H1 (cell line): ENCODE measurements at regions not wholly inside any gene's neighbourhood (a gene's known extent, or its start where the extent isn't known, plus 50 kb on each side); places are given as distances from the start of the nearest gene placed in this dataset.

Experiments used
- CTCF ChIA-PET: fragments of 300-600 bp; sonication (Branson Sonifier 250); formaldehyde crosslinking; loops from one replicate; lab custom pipeline; 2021; ENCODE audit not compliant: partially characterized antibody; lab: Charles Lee
- POLR2A ChIA-PET: fragments of 300-600 bp; sonication (Branson Sonifier 250); formaldehyde crosslinking; loops from one replicate; lab custom pipeline; 2021; ENCODE audit warnings: inconsistent platforms; ENCODE audit not compliant: partially characterized antibody; lab: Charles Lee
- DNase-seq, 2 experiments: peaks; one replicate each; pipeline versions ENCODE4 v3.0.0 to v3.0.0-alpha.2; 2010 to 2022; ENCODE audit warnings: low spot score in 2 of 2, low read depth in 1 of 2, mixed read lengths in 1 of 2
- FAIRE-seq: peaks from 2 replicates; lab custom pipeline; 2011; peaks lifted over from hg19 to GRCh38; lab: Jason Lieb, UNC
- H2AFZ ChIP-seq: 2 replicates; pipeline ENCODE4 v1.8.1; 2012; ENCODE audit warnings: low read length, inconsistent platforms
- H2AK5ac ChIP-seq: 2 replicates; pipeline ENCODE4 v1.6.1; 2013; ENCODE audit warnings: low read depth, low read length
- H2BK120ac ChIP-seq: replicated peaks from 2 replicates; pipeline ENCODE3; 2013; ENCODE audit warnings: low read depth, low read length, inconsistent platforms
- H2BK12ac ChIP-seq: 2 replicates; pipeline ENCODE4 v1.6.1; 2013; ENCODE audit warnings: low read depth, low read length
- H2BK15ac ChIP-seq: 2 replicates; pipeline ENCODE4 v1.6.1; 2013; ENCODE audit warnings: low read length
- H2BK20ac ChIP-seq: 2 replicates; pipeline ENCODE4 v1.6.1; 2013; ENCODE audit warnings: low read length
- H2BK5ac ChIP-seq: 2 replicates; pipeline ENCODE4 v1.6.1; 2013; ENCODE audit warnings: low read depth, low read length
- H3K14ac ChIP-seq: 2 replicates; pipeline ENCODE4 v1.6.1; 2013; ENCODE audit warnings: inconsistent platforms; ENCODE audit not compliant: insufficient read length
- H3K18ac ChIP-seq: 2 replicates; pipeline ENCODE4 v1.6.1; 2013; ENCODE audit warnings: low read length; ENCODE audit errors: extremely low read depth
- H3K23ac ChIP-seq: 2 replicates; pipeline ENCODE4 v1.6.1; 2013; ENCODE audit warnings: inconsistent platforms; ENCODE audit not compliant: insufficient read length
- H3K23me2 ChIP-seq: 2 replicates; pipeline ENCODE4 v1.6.1; 2013; ENCODE audit warnings: low read depth, low read length
- H3K27ac ChIP-seq: 2 replicates; pipeline ENCODE4 v1.6.1; 2011; ENCODE audit warnings: low read depth, low read length, inconsistent platforms
- H3K27me3 ChIP-seq, 4 experiments: replicated peaks in 1 of 4; 1 replicate in 1 of 4; 2 replicates in 3 of 4; pipeline versions ENCODE4 v1.6.1 to v1.8.1; 2011 to 2013; ENCODE audit warnings: low read length in 3 of 4, mild to moderate bottlenecking in 3 of 4, inconsistent platforms in 2 of 4, mixed read lengths in 2 of 4, moderate library complexity in 1 of 4; ENCODE audit not compliant: control insufficient read depth in 3 of 4, insufficient read depth in 3 of 4; ENCODE audit errors: extremely low read depth in 1 of 4
- H3K36me3 ChIP-seq, 4 experiments: 2 replicates each; pipeline versions ENCODE4 v1.6.1 to v1.8.1; 2011 to 2013; ENCODE audit warnings: mild to moderate bottlenecking in 4 of 4, low read length in 3 of 4, moderate library complexity in 2 of 4, control low read depth in 1 of 4, inconsistent platforms in 1 of 4; ENCODE audit not compliant: insufficient read depth in 4 of 4, control insufficient read depth in 2 of 4
- H3K4ac ChIP-seq: replicated peaks from 2 replicates; pipeline ENCODE3; 2013; ENCODE audit warnings: low read length, low read depth, mixed read lengths, inconsistent platforms; ENCODE audit not compliant: insufficient read length
- H3K4me1 ChIP-seq, 4 experiments: replicated peaks in 1 of 4; 1 replicate in 1 of 4; 2 replicates in 3 of 4; pipeline versions ENCODE4 v1.6.1 to v1.8.1; 2011 to 2013; ENCODE audit warnings: low read length in 3 of 4, inconsistent platforms in 2 of 4, mixed read lengths in 1 of 4; ENCODE audit not compliant: insufficient read depth in 4 of 4, control insufficient read depth in 3 of 4
- H3K4me2 ChIP-seq, 2 experiments: 2 replicates each; pipeline versions ENCODE4 v1.6.1 to v1.8.1; 2011 to 2013; ENCODE audit warnings: low read depth in 2 of 2, low read length in 2 of 2, control low read depth in 1 of 2, inconsistent platforms in 1 of 2, mild to moderate bottlenecking in 1 of 2; ENCODE audit not compliant: insufficient read depth in 1 of 2
- H3K4me3 ChIP-seq, 4 experiments: fragments of 200-600, 300-600 bp in 1 of 4; sonication (generic), shearing (Covaris generic), sonication (Bioruptor Twin) in 1 of 4; 2 replicates each; pipeline versions ENCODE4 v1.5.1 to v1.8.1; 2011 to 2016; ENCODE audit warnings: low read length in 4 of 4, low read depth in 3 of 4, control low read depth in 2 of 4, inconsistent platforms in 2 of 4, mild to moderate bottlenecking in 2 of 4, mixed read lengths in 1 of 4, moderate library complexity in 1 of 4; ENCODE audit not compliant: insufficient read depth in 2 of 4; ENCODE audit errors: extremely low read depth in 1 of 4
- H3K56ac ChIP-seq: replicated peaks from 2 replicates; pipeline ENCODE3; 2013; ENCODE audit warnings: low read depth, mild to moderate bottlenecking, mixed read lengths, low read length, inconsistent platforms; ENCODE audit not compliant: insufficient read length
- H3K79me1 ChIP-seq: 2 replicates; pipeline ENCODE4 v1.6.1; 2013; ENCODE audit warnings: low read depth, low read length, control low read depth
- H3K79me2 ChIP-seq, 2 experiments: 2 replicates each; pipeline versions ENCODE4 v1.6.1 to v1.8.1; 2012 to 2013; ENCODE audit warnings: low read length in 2 of 2, mild to moderate bottlenecking in 2 of 2, inconsistent platforms in 1 of 2; ENCODE audit not compliant: insufficient read depth in 2 of 2, control insufficient read depth in 1 of 2
- H3K9ac ChIP-seq, 4 experiments: replicated peaks in 1 of 4; 1 replicate in 1 of 4; 2 replicates in 3 of 4; pipeline versions ENCODE4 v1.6.1 to v1.8.1; 2011 to 2013; ENCODE audit warnings: low read depth in 3 of 4, low read length in 3 of 4, control low read depth in 2 of 4, mild to moderate bottlenecking in 2 of 4, moderate library complexity in 2 of 4, inconsistent platforms in 1 of 4; ENCODE audit errors: extremely low read depth in 1 of 4
- H3K9me3 ChIP-seq, 2 experiments: 2 replicates each; pipeline versions ENCODE4 v1.6.1 to v1.8.1; 2012 to 2013; ENCODE audit warnings: mild to moderate bottlenecking in 2 of 2, moderate library complexity in 2 of 2, control low read depth in 1 of 2, inconsistent platforms in 1 of 2, low read depth in 1 of 2, low read length in 1 of 2, mixed read lengths in 1 of 2; ENCODE audit not compliant: insufficient read depth in 2 of 2
- H4K20me1 ChIP-seq, 2 experiments: replicated peaks in 1 of 2; 2 replicates each; pipeline versions ENCODE3 to v1.8.1; 2011 to 2013; ENCODE audit warnings: inconsistent platforms in 2 of 2, low read length in 2 of 2, mild to moderate bottlenecking in 1 of 2; ENCODE audit not compliant: insufficient read depth in 2 of 2, control insufficient read depth in 1 of 2
- H4K5ac ChIP-seq: 2 replicates; pipeline ENCODE4 v1.6.1; 2013; ENCODE audit warnings: low read length, low read depth, mixed read lengths, inconsistent platforms; ENCODE audit not compliant: insufficient read length
- H4K8ac ChIP-seq: 2 replicates; pipeline ENCODE4 v1.8.0; 2013; ENCODE audit warnings: mild to moderate bottlenecking, moderate library complexity, low read length, inconsistent platforms; ENCODE audit not compliant: insufficient read depth; ENCODE audit errors: extremely low read depth
- H4K91ac ChIP-seq: replicated peaks from 2 replicates; pipeline ENCODE3; 2013; ENCODE audit warnings: low read length, mixed read lengths, inconsistent platforms; ENCODE audit not compliant: insufficient read length
- CBX5 ChIP-seq: fragments of 300-800, 300-1000 bp; sonication (generic); IDR thresholded peaks from 2 replicates; pipeline ENCODE4 v1.7.1; 2016; ENCODE audit warnings: antibody characterized with exemption, low read length, low read depth
- CBX8 ChIP-seq: fragments of 300-800, 300-1000 bp; sonication (generic); IDR thresholded peaks from 2 replicates; pipeline ENCODE4 v1.7.1; 2016; ENCODE audit warnings: low read depth, low read length, borderline replicate concordance
- EGR1 ChIP-seq: IDR thresholded peaks from 2 replicates; pipeline ENCODE4 v1.6.1; 2011; ENCODE audit warnings: low read depth, low read length, borderline replicate concordance
- HDAC2 ChIP-seq, 2 experiments: fragments of 300-600 bp in 1 of 2; sonication (generic) in 1 of 2; IDR thresholded peaks; 2 replicates each; pipeline ENCODE4 v1.6.1; 2011 to 2012; ENCODE audit warnings: low read depth in 2 of 2, low read length in 2 of 2, mild to moderate bottlenecking in 2 of 2, moderate library complexity in 2 of 2, borderline replicate concordance in 1 of 2, inconsistent platforms in 1 of 2
- JUND ChIP-seq: IDR thresholded peaks from 2 replicates; pipeline ENCODE4 v1.6.1; 2011; ENCODE audit warnings: mild to moderate bottlenecking, improper control_type of control experiment, low read length
- KDM5A ChIP-seq: fragments of 200-600 bp; IDR thresholded peaks from 2 replicates; pipeline ENCODE4 v1.7.1; 2012; ENCODE audit warnings: mild to moderate bottlenecking, low read length, inconsistent platforms, mixed read lengths
- PHF8 ChIP-seq: fragments of 200-600 bp; sonication (generic); conservative IDR thresholded peaks from 2 replicates; pipeline ENCODE4 v1.7.1; 2012; ENCODE audit warnings: low read depth, mild to moderate bottlenecking, inconsistent platforms, low read length, moderate library complexity
- POU5F1 ChIP-seq: IDR thresholded peaks from 2 replicates; pipeline ENCODE4 v1.6.1; 2011; ENCODE audit warnings: low read depth, mild to moderate bottlenecking, low read length, moderate library complexity
- RNF2 ChIP-seq: fragments of 200-900, 300-1000 bp; sonication (generic); IDR thresholded peaks from 2 replicates; pipeline ENCODE4 v1.7.1; 2016; ENCODE audit warnings: borderline replicate concordance, low read depth, mild to moderate bottlenecking, antibody characterized with exemption, low read length; ENCODE audit not compliant: poor library complexity, severe bottlenecking; ENCODE audit errors: missing control alignments
- RXRA ChIP-seq: IDR thresholded peaks from 2 replicates; pipeline ENCODE4 v1.6.1; 2011; ENCODE audit warnings: low read depth, mild to moderate bottlenecking, low read length, moderate library complexity; ENCODE audit not compliant: insufficient read depth
- SP4 ChIP-seq: IDR thresholded peaks from 2 replicates; pipeline ENCODE4 v1.6.1; 2012; ENCODE audit warnings: low read length, inconsistent platforms
- SUZ12 ChIP-seq: fragments of 200-600 bp; sonication (generic); IDR thresholded peaks from 2 replicates; pipeline ENCODE4 v1.6.1; 2012; ENCODE audit warnings: mild to moderate bottlenecking, inconsistent platforms, low read length, moderate library complexity, mixed read lengths
- TBP ChIP-seq: IDR thresholded peaks from 2 replicates; pipeline ENCODE4 v1.6.1; 2011; ENCODE audit warnings: low read depth, low read length, improper control_type of control experiment
- TF ChIP-seq, protein P1 (sequence below): IDR thresholded peaks from 2 replicates; pipeline ENCODE4 v1.6.1; 2012; ENCODE audit warnings: low read length, inconsistent platforms

DNA sequence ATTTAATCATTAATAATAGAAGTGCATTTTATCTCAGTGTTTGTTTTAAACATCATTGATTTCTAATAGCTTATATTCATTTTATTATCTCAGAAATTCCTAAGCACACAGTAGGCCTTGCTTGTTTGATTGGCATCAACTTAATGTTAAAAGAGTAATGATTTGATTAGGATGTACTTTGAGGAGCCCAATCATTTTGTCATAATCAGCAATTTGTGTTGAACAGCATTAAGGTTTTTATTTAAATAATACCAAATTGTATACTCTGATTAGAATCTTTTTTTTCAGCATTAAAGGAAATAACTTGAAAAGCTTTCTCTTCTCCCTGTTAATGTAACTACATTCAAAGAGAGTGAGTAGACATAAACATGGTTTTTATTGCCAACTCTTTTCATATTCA lies 2262.0 kb upstream of the TENM3 start:
- Histone ChIP-seq H3K14ac (no peak overlapping the region), H3K9ac (no peak overlapping the region), H3K23ac (no peak overlapping the region), H3K56ac (no peak overlapping the region), H4K8ac (no peak overlapping the region), H3K4me3 (no peak overlapping the region), H3K23me2 (no peaks in the 10 kb centered on the region), H2BK5ac (no peak overlapping the region), H3K9me3 (no peaks in the 10 kb centered on the region), H3K27ac (no peak overlapping the region), H3K79me2 (no peaks in the 10 kb centered on the region), H4K91ac (no peak overlapping the region), H2BK20ac (no peak overlapping the region), H2BK12ac (no peak overlapping the region), H2BK15ac (no peak overlapping the region), H2AFZ (no peak overlapping the region), H2BK120ac (no peak overlapping the region), H2AK5ac (no peak overlapping the region), H4K20me1 (no peaks in the 10 kb centered on the region), H3K18ac (no peak overlapping the region), H3K27me3 (peaks cover 0 to 2% (median 0%) of the 10 kb centered on the region in 4 experiments; a peak in 1 of 7 replicates), H3K36me3 (no peaks in the 10 kb centered on the region), H3K4me1 (no peaks in the 10 kb centered on the region), H4K5ac (no peak overlapping the region), H3K4me2 (no peak overlapping the region), H3K4ac (no peak overlapping the region), H3K79me1 (no peaks in the 10 kb centered on the region)
- ChIA-PET POLR2A (no interaction called here), CTCF (no interaction called here)
- DNase-seq (no peak), FAIRE-seq (no peak)
- TF ChIP-seq RXRA (no peak), KDM5A (no peak), SP4 (no peak), TBP (no peak), CBX5 (no peak), POU5F1 (no peak), CBX8 (no peak), RNF2 (no peak), EGR1 (no peak), SUZ12 (no peak), JUND (no peak), HDAC2 (IDR thresholded peaks at IDR 0.05; ENCODE audit: borderline replicate concordance in 1 of 2, low read depth in 2 of 2, low read length in 2 of 2) (no peak), PHF8 (no peak)
- TF ChIP-seq, protein P1, sequence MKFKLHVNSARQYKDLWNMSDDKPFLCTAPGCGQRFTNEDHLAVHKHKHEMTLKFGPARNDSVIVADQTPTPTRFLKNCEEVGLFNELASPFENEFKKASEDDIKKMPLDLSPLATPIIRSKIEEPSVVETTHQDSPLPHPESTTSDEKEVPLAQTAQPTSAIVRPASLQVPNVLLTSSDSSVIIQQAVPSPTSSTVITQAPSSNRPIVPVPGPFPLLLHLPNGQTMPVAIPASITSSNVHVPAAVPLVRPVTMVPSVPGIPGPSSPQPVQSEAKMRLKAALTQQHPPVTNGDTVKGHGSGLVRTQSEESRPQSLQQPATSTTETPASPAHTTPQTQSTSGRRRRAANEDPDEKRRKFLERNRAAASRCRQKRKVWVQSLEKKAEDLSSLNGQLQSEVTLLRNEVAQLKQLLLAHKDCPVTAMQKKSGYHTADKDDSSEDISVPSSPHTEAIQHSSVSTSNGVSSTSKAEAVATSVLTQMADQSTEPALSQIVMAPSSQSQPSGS = no peak
